HEK293 (cell line): ENCODE measurements at regions not wholly inside any gene's neighbourhood (a gene's known extent, or its start where the extent isn't known, plus 50 kb on each side); places are given as distances from the start of the nearest gene placed in this dataset.

Experiments
- CTCF ChIP-seq: fragments of 450-650 bp; formaldehyde crosslinking; IDR thresholded peaks from 2 replicates; pipeline ENCODE4 v1.5.1; 2016; ENCODE audit warnings: missing biosample characterization, missing genetic modification characterization
- KLF1 ChIP-seq: fragments of 450-650 bp; formaldehyde crosslinking; IDR thresholded peaks from 2 replicates; pipeline ENCODE4 v1.5.1; 2016; ENCODE audit warnings: missing biosample characterization, missing genetic modification characterization
- OVOL3 ChIP-seq: fragments of 450-650 bp; formaldehyde crosslinking; IDR thresholded peaks from 2 replicates; pipeline ENCODE4 v1.5.1; 2016; ENCODE audit warnings: missing biosample characterization, missing genetic modification characterization
- ZBTB21 ChIP-seq: fragments of 450-650 bp; formaldehyde crosslinking; IDR thresholded peaks from 2 replicates; pipeline ENCODE4 v1.5.1; 2017; ENCODE audit warnings: missing biosample characterization, missing genetic modification characterization
- ZBTB8A ChIP-seq: fragments of 450-650 bp; formaldehyde crosslinking; IDR thresholded peaks from 2 replicates; pipeline ENCODE4 v1.5.1; 2016; ENCODE audit warnings: missing biosample characterization, missing genetic modification characterization
- ZNF274 ChIP-seq, 2 experiments: fragments of 200-500 bp in 1 of 2; fragments of 450-650 bp in 1 of 2; sonication (Bioruptor generic) in 1 of 2; formaldehyde crosslinking in 1 of 2; IDR thresholded peaks; 2 replicates each; pipeline versions ENCODE4 v1.5.1 to v1.6.1; 2014 to 2016; ENCODE audit warnings: borderline replicate concordance in 1 of 2, inconsistent platforms in 1 of 2, low read length in 1 of 2, missing biosample characterization in 1 of 2, missing genetic modification characterization in 1 of 2
- ZNF350 ChIP-seq: fragments of 450-650 bp; formaldehyde crosslinking; IDR thresholded peaks from 2 replicates; pipeline ENCODE4 v1.5.0; 2017; ENCODE audit warnings: missing biosample characterization, mild to moderate bottlenecking, missing genetic modification characterization
- ZNF768 ChIP-seq: fragments of 450-650 bp; formaldehyde crosslinking; IDR thresholded peaks from 2 replicates; pipeline ENCODE4 v1.5.1; 2018; ENCODE audit warnings: missing biosample characterization, mild to moderate bottlenecking, missing genetic modification characterization
- ZNF837 ChIP-seq: fragments of 450-650 bp; formaldehyde crosslinking; IDR thresholded peaks from 2 replicates; pipeline ENCODE4 v1.5.1; 2016; ENCODE audit warnings: missing biosample characterization, missing genetic modification characterization
- ZNF843 ChIP-seq: fragments of 450-650 bp; formaldehyde crosslinking; IDR thresholded peaks from 2 replicates; pipeline ENCODE4 v1.5.1; 2016; ENCODE audit warnings: missing biosample characterization, missing genetic modification characterization
- TF ChIP-seq, protein P1 (sequence below): fragments of 450-650 bp; formaldehyde crosslinking; IDR thresholded peaks from 2 replicates; pipeline ENCODE4 v1.5.1; 2016; ENCODE audit warnings: missing biosample characterization, missing genetic modification characterization
- TF ChIP-seq, protein P2 (sequence below): fragments of 450-650 bp; formaldehyde crosslinking; IDR thresholded peaks from 2 replicates; pipeline ENCODE4 v1.5.0; 2017; ENCODE audit warnings: missing biosample characterization, missing genetic modification characterization, borderline replicate concordance

GRCh38 chr12:97630356-97630755 is 167.8 kb downstream of the RMST start:
- TF ChIP-seq CTCF (tag by site-specific recombination) (no peak), ZNF274 (IDR thresholded peaks at IDR 0.05; ENCODE audit: low read length) (no peak), ZNF274 (tag by site-specific recombination; IDR thresholded peaks at IDR 0.05; ENCODE audit: borderline replicate concordance) (no peak), ZNF843 (tag by site-specific recombination) (no peak), KLF1 (tag by site-specific recombination) (no peak), ZNF768 (no peak), OVOL3 (tag by site-specific recombination) (no peak), ZNF837 (tag by site-specific recombination) (no peak), ZBTB21 (tag by site-specific recombination) (no peak), ZBTB8A (tag by site-specific recombination) (no peak), ZNF350 (no peak)
- TF ChIP-seq, protein P1, sequence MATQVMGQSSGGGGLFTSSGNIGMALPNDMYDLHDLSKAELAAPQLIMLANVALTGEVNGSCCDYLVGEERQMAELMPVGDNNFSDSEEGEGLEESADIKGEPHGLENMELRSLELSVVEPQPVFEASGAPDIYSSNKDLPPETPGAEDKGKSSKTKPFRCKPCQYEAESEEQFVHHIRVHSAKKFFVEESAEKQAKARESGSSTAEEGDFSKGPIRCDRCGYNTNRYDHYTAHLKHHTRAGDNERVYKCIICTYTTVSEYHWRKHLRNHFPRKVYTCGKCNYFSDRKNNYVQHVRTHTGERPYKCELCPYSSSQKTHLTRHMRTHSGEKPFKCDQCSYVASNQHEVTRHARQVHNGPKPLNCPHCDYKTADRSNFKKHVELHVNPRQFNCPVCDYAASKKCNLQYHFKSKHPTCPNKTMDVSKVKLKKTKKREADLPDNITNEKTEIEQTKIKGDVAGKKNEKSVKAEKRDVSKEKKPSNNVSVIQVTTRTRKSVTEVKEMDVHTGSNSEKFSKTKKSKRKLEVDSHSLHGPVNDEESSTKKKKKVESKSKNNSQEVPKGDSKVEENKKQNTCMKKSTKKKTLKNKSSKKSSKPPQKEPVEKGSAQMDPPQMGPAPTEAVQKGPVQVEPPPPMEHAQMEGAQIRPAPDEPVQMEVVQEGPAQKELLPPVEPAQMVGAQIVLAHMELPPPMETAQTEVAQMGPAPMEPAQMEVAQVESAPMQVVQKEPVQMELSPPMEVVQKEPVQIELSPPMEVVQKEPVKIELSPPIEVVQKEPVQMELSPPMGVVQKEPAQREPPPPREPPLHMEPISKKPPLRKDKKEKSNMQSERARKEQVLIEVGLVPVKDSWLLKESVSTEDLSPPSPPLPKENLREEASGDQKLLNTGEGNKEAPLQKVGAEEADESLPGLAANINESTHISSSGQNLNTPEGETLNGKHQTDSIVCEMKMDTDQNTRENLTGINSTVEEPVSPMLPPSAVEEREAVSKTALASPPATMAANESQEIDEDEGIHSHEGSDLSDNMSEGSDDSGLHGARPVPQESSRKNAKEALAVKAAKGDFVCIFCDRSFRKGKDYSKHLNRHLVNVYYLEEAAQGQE (tag by site-specific recombination) = no peak
- TF ChIP-seq, protein P2, sequence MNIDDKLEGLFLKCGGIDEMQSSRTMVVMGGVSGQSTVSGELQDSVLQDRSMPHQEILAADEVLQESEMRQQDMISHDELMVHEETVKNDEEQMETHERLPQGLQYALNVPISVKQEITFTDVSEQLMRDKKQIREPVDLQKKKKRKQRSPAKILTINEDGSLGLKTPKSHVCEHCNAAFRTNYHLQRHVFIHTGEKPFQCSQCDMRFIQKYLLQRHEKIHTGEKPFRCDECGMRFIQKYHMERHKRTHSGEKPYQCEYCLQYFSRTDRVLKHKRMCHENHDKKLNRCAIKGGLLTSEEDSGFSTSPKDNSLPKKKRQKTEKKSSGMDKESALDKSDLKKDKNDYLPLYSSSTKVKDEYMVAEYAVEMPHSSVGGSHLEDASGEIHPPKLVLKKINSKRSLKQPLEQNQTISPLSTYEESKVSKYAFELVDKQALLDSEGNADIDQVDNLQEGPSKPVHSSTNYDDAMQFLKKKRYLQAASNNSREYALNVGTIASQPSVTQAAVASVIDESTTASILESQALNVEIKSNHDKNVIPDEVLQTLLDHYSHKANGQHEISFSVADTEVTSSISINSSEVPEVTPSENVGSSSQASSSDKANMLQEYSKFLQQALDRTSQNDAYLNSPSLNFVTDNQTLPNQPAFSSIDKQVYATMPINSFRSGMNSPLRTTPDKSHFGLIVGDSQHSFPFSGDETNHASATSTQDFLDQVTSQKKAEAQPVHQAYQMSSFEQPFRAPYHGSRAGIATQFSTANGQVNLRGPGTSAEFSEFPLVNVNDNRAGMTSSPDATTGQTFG (tag by site-specific recombination) = no peak
